K562 (cell line): ENCODE measurements at regions not wholly inside any gene's neighbourhood (a gene's known extent, or its start where the extent isn't known, plus 50 kb on each side); places are given as distances from the start of the nearest gene placed in this dataset.

Source experiments
- CEBPG ChIP-seq, 3 experiments: fragments of 200-800 bp in 1 of 3; sonication (Bioruptor generic) in 1 of 3; sonication (generic) in 1 of 3; formaldehyde crosslinking in 1 of 3; IDR thresholded peaks in 2 of 3; conservative IDR thresholded peaks in 1 of 3; 2 replicates each; pipeline versions ENCODE4 v1.6.1 to v1.8.0; 2016 to 2022; ENCODE audit warnings: missing compliant biosample characterization in 2 of 3, missing genetic modification characterization in 2 of 3, mild to moderate bottlenecking in 1 of 3, missing genetic modification reagents in 1 of 3
- CHD4 ChIP-seq: fragments of 200-600 bp; sonication (generic); IDR thresholded peaks from 3 replicates; pipeline ENCODE4 v1.6.1; 2012; ENCODE audit warnings: low read depth, mild to moderate bottlenecking, mixed read lengths, low read length, inconsistent platforms; ENCODE audit not compliant: insufficient read depth, insufficient replicate concordance, poor library complexity, severe bottlenecking
- CTBP1 ChIP-seq: fragments of 450-650 bp; IDR thresholded peaks from 2 replicates; pipeline ENCODE4 v1.6.1; 2016; ENCODE audit warnings: borderline replicate concordance
- DMBX1 ChIP-seq: fragments of 250-450 bp; sonication (Bioruptor Pico); IDR thresholded peaks from 2 replicates; pipeline ENCODE4 v1.8.0; 2022; ENCODE audit warnings: inconsistent platforms, mild to moderate bottlenecking, moderate library complexity, borderline replicate concordance
- ETV1 ChIP-seq: fragments of 450-650 bp; conservative IDR thresholded peaks from 2 replicates; pipeline ENCODE4 v1.6.1; 2016; ENCODE audit warnings: missing genetic modification characterization, control low read depth, low read depth, missing compliant biosample characterization
- GABPA ChIP-seq: fragments of 200-800 bp; sonication (Bioruptor generic); conservative IDR thresholded peaks from 2 replicates; pipeline ENCODE4 v1.6.1; 2016; ENCODE audit warnings: low read depth, missing genetic modification characterization, missing compliant biosample characterization
- NR2C1 ChIP-seq, 2 experiments: fragments of 450-650 bp; IDR thresholded peaks; 2 replicates each; pipeline ENCODE4 v1.6.1; 2017; ENCODE audit warnings: mild to moderate bottlenecking in 2 of 2, antibody characterized with exemption in 1 of 2, inconsistent platforms in 1 of 2, missing compliant biosample characterization in 1 of 2, missing genetic modification characterization in 1 of 2
- RAD21 ChIP-seq, 2 experiments: fragments of 250-450 bp in 1 of 2; fragments of 450-650 bp in 1 of 2; sonication (Bioruptor Pico) in 1 of 2; formaldehyde crosslinking in 1 of 2; IDR thresholded peaks in 1 of 2; conservative IDR thresholded peaks in 1 of 2; 2 replicates each; pipeline versions ENCODE4 v1.4.0 to v1.8.0; 2020 to 2022; ENCODE audit warnings: mild to moderate bottlenecking in 2 of 2, moderate library complexity in 1 of 2
- TRIM24 ChIP-seq, 2 experiments: fragments of 450-650 bp; IDR thresholded peaks; 2 replicates each; pipeline ENCODE4 v1.6.1; 2016
- ZBTB17 ChIP-seq: fragments of 450-650 bp; formaldehyde crosslinking; IDR thresholded peaks from 2 replicates; pipeline ENCODE4 v1.4.0; 2020; ENCODE audit warnings: mild to moderate bottlenecking
- ZNF589 ChIP-seq: fragments of 200-800 bp; sonication (Bioruptor generic); IDR thresholded peaks from 2 replicates; pipeline ENCODE4 v1.6.1; 2016; ENCODE audit warnings: low read depth, missing genetic modification characterization, missing compliant biosample characterization
- TF ChIP-seq, protein P1 (sequence below): sonication (generic); formaldehyde crosslinking; IDR thresholded peaks from 2 replicates; pipeline ENCODE4 v1.8.1; 2023; ENCODE audit warnings: mild to moderate bottlenecking, missing genetic modification reagents
- TF ChIP-seq, protein P2 (sequence below): fragments of 450-650 bp; IDR thresholded peaks from 2 replicates; pipeline ENCODE4 v1.6.1; 2016; ENCODE audit warnings: low read depth
- TF ChIP-seq, protein P3 (sequence below): sonication (generic); formaldehyde crosslinking; IDR thresholded peaks from 2 replicates; pipeline ENCODE4 v1.8.0; 2023; ENCODE audit warnings: mild to moderate bottlenecking, missing genetic modification reagents

DNA sequence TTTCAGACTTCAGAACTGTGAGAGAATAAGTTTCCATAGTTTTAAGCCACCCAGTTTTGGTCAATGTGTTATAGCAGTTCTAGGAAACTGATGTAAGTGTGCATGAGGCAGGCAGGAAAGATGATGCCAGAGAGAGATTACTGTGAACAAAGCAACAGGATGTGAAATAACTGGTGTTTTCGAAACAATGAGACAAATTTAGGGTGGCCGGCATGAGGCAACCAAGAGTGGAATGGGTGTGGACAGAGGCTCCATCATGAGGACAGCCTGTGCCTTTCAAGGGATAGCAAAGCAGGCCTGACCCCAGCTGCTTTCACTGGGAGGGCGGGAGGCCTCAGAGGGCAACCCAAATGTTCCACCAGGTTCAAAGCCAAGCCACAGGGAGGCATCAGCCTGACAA lies 67.3 kb upstream of the UCN3 start (continued):
- TF ChIP-seq CHD4, result no peak
- TF ChIP-seq RAD21 (CRISPR knock-in tag; conservative IDR thresholded peaks at IDR 0.05 in 1 of 2, IDR thresholded peaks at IDR 0.05 in 1 of 2), result peak in 1 of 2 experiments; percentile 52; a peak in 3 of 4 replicates
- peak; percentile 81 for TF ChIP-seq ETV1
- no peak for TF ChIP-seq CEBPG (CRISPR knock-in tag; IDR thresholded peaks at IDR 0.05)
- peak; percentile 58 to 87 for TF ChIP-seq CEBPG (tag; conservative IDR thresholded peaks at IDR 0.05 in 1 of 2, IDR thresholded peaks at IDR 0.05 in 1 of 2)
- no peak for TF ChIP-seq CTBP1
- TF ChIP-seq, protein P1, sequence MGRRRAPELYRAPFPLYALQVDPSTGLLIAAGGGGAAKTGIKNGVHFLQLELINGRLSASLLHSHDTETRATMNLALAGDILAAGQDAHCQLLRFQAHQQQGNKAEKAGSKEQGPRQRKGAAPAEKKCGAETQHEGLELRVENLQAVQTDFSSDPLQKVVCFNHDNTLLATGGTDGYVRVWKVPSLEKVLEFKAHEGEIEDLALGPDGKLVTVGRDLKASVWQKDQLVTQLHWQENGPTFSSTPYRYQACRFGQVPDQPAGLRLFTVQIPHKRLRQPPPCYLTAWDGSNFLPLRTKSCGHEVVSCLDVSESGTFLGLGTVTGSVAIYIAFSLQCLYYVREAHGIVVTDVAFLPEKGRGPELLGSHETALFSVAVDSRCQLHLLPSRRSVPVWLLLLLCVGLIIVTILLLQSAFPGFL, result no peak
- no peak for TF ChIP-seq NR2C1 (IDR thresholded peaks at IDR 0.05)
- TF ChIP-seq NR2C1 (tag; IDR thresholded peaks at IDR 0.05), result 0 out of 2 replicates have a peak, but pooled peaks have one; percentile 8
- 0 out of 2 replicates have a peak, but pooled peaks have one; percentile 30 for TF ChIP-seq DMBX1 (CRISPR knock-in tag)
- TF ChIP-seq ZBTB17 (CRISPR knock-in tag), result peak; percentile 89
- TF ChIP-seq, protein P2, sequence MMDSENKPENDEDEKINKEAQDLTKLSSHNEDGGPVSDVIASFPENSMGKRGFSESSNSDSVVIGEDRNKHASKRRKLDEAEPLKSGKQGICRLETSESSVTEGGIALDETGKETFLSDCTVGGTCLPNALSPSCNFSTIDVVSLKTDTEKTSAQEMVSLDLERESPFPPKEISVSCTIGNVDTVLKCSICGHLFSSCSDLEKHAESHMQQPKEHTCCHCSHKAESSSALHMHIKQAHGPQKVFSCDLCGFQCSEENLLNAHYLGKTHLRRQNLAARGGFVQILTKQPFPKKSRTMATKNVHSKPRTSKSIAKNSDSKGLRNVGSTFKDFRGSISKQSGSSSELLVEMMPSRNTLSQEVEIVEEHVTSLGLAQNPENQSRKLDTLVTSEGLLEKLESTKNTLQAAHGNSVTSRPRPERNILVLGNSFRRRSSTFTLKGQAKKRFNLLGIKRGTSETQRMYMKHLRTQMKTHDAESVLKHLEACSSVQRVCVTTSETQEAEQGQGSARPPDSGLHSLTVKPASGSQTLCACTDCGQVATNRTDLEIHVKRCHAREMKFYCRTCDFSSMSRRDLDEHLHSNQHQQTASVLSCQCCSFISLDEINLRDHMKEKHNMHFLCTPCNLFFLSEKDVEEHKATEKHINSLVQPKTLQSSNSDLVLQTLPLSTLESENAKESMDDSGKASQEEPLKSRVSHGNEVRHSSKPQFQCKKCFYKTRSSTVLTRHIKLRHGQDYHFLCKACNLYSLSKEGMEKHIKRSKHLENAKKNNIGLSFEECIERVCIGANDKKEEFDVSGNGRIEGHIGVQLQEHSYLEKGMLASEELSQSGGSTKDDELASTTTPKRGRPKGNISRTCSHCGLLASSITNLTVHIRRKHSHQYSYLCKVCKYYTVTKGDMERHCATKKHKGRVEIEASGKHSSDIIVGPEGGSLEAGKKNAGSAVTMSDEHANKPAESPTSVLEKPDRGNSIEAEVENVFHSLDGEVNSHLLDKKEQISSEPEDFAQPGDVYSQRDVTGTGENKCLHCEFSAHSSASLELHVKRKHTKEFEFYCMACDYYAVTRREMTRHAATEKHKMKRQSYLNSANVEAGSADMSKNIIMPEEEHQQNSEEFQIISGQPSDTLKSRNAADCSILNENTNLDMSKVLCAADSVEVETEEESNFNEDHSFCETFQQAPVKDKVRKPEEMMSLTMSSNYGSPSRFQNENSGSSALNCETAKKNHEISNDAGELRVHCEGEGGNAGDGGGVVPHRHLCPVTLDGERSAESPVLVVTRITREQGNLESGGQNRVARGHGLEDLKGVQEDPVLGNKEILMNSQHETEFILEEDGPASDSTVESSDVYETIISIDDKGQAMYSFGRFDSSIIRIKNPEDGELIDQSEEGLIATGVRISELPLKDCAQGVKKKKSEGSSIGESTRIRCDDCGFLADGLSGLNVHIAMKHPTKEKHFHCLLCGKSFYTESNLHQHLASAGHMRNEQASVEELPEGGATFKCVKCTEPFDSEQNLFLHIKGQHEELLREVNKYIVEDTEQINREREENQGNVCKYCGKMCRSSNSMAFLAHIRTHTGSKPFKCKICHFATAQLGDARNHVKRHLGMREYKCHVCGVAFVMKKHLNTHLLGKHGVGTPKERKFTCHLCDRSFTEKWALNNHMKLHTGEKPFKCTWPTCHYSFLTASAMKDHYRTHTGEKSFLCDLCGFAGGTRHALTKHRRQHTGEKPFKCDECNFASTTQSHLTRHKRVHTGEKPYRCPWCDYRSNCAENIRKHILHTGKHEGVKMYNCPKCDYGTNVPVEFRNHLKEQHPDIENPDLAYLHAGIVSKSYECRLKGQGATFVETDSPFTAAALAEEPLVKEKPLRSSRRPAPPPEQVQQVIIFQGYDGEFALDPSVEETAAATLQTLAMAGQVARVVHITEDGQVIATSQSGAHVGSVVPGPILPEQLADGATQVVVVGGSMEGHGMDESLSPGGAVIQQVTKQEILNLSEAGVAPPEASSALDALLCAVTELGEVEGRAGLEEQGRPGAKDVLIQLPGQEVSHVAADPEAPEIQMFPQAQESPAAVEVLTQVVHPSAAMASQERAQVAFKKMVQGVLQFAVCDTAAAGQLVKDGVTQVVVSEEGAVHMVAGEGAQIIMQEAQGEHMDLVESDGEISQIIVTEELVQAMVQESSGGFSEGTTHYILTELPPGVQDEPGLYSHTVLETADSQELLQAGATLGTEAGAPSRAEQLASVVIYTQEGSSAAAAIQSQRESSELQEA, result no peak
- peak in 1 of 2 experiments; percentile 15; a peak in 1 of 4 replicates for TF ChIP-seq TRIM24 (IDR thresholded peaks at IDR 0.05)
- TF ChIP-seq, protein P3, sequence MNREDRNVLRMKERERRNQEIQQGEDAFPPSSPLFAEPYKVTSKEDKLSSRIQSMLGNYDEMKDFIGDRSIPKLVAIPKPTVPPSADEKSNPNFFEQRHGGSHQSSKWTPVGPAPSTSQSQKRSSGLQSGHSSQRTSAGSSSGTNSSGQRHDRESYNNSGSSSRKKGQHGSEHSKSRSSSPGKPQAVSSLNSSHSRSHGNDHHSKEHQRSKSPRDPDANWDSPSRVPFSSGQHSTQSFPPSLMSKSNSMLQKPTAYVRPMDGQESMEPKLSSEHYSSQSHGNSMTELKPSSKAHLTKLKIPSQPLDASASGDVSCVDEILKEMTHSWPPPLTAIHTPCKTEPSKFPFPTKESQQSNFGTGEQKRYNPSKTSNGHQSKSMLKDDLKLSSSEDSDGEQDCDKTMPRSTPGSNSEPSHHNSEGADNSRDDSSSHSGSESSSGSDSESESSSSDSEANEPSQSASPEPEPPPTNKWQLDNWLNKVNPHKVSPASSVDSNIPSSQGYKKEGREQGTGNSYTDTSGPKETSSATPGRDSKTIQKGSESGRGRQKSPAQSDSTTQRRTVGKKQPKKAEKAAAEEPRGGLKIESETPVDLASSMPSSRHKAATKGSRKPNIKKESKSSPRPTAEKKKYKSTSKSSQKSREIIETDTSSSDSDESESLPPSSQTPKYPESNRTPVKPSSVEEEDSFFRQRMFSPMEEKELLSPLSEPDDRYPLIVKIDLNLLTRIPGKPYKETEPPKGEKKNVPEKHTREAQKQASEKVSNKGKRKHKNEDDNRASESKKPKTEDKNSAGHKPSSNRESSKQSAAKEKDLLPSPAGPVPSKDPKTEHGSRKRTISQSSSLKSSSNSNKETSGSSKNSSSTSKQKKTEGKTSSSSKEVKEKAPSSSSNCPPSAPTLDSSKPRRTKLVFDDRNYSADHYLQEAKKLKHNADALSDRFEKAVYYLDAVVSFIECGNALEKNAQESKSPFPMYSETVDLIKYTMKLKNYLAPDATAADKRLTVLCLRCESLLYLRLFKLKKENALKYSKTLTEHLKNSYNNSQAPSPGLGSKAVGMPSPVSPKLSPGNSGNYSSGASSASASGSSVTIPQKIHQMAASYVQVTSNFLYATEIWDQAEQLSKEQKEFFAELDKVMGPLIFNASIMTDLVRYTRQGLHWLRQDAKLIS (CRISPR knock-in tag), result no peak
- TF ChIP-seq ZNF589 (CRISPR knock-in tag), result peak; percentile 83
- TF ChIP-seq GABPA (tag), result peak; percentile 57
